Glutamatergic neuron (in vitro differentiated cells): ENCODE measurements at regions not wholly inside any gene's neighbourhood (a gene's known extent, or its start where the extent isn't known, plus 50 kb on each side); places are given as distances from the start of the nearest gene placed in this dataset.
"Not testable (repeated sequence)": the region's sequence is repeated elsewhere in the genome, so short reads cannot be mapped to it uniquely, and the experiment has no call there.

Experiments
- DNase-seq: peaks from one replicate; pipeline ENCODE4 v3.0.0; 2022
- H3K27ac Mint-ChIP-seq: one replicate; pipeline ENCODE4 v1.8.0; 2020; ENCODE audit warnings: mild to moderate bottlenecking, mixed read lengths, inconsistent platforms; ENCODE audit not compliant: unreplicated experiment
- H3K27me3 Mint-ChIP-seq: one replicate; pipeline ENCODE4 v1.8.0; 2020; ENCODE audit warnings: mild to moderate bottlenecking, moderate library complexity, mixed read lengths, inconsistent platforms; ENCODE audit not compliant: unreplicated experiment
- H3K36me3 Mint-ChIP-seq: one replicate; pipeline ENCODE4 v1.8.0; 2020; ENCODE audit warnings: mild to moderate bottlenecking, mixed read lengths, inconsistent platforms; ENCODE audit not compliant: unreplicated experiment
- H3K4me1 Mint-ChIP-seq: one replicate; pipeline ENCODE4 v1.8.0; 2020; ENCODE audit warnings: mild to moderate bottlenecking, low read depth, mixed read lengths, inconsistent platforms; ENCODE audit not compliant: unreplicated experiment
- H3K4me3 Mint-ChIP-seq: one replicate; pipeline ENCODE4 v1.8.0; 2020; ENCODE audit warnings: mild to moderate bottlenecking, mixed read lengths, inconsistent platforms; ENCODE audit not compliant: unreplicated experiment
- H3K9me3 Mint-ChIP-seq: one replicate; pipeline ENCODE4 v1.8.0; 2020; ENCODE audit warnings: mild to moderate bottlenecking, moderate library complexity, mixed read lengths, inconsistent platforms; ENCODE audit not compliant: unreplicated experiment
- CTCF ChIP-seq: fragments of 200-600 bp; sonication (generic); IDR thresholded peaks from one replicate; pipeline ENCODE4 v1.5.0; 2021; ENCODE audit not compliant: partially characterized antibody, unreplicated experiment

GRCh38 chr20:52429029-52429428, 237.4 kb upstream of the ZFP64 start:
- Mint-ChIP-seq H3K27me3 (peaks cover 9% of the 10 kb centered on the region), H3K4me1 (no peaks in the 10 kb centered on the region), H3K36me3 (peaks cover 9% of the 10 kb centered on the region), H3K9me3 (peaks cover 9% of the 10 kb centered on the region), H3K4me3 (no peak overlapping the region), H3K27ac (no peak overlapping the region)
- no peak for DNase-seq
- TF ChIP-seq CTCF, result no peak

GRCh38 chr20:52427960-52428359, 236.4 kb upstream of the ZFP64 start:
- peaks cover 11% of the 10 kb centered on the region for H3K9me3 Mint-ChIP-seq
- H3K27me3 Mint-ChIP-seq, result peaks cover 15% of the 10 kb centered on the region
- DNase-seq, result no peak
- H3K4me1 Mint-ChIP-seq, result no peaks in the 10 kb centered on the region
- TF ChIP-seq CTCF, result no peak
- no peak overlapping the region for H3K27ac Mint-ChIP-seq
- no peak overlapping the region for H3K4me3 Mint-ChIP-seq
- H3K36me3 Mint-ChIP-seq, result peaks cover 9% of the 10 kb centered on the region

GRCh38 chr20:52426856-52427255, 235.3 kb upstream of the ZFP64 start:
- Mint-ChIP-seq H3K27me3 (peaks cover 15% of the 10 kb centered on the region), H3K36me3 (peaks cover 9% of the 10 kb centered on the region), H3K9me3 (peaks cover 11% of the 10 kb centered on the region), H3K4me3 (no peak overlapping the region), H3K27ac (no peak overlapping the region), H3K4me1 (no peaks in the 10 kb centered on the region)
- no peak for TF ChIP-seq CTCF
- no peak for DNase-seq

DNA sequence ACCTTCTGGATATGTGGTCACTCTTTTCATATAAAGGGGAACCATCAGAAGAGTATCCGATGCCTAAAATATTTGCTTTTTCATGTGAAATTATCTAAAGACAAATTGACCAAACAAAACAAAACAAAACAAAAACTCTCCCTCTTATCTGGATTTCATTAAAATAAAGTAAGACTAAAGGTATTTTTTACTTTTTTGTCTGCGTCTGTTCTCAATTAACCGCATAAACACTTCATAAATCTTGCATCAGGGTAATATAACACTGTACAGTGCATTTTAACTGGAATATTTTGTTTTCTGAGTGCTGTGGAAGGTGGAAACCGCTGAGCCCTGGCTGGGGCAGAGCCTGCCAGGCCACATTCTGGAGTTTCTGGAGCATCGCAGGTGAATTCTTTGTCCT, 234.1 kb upstream of the ZFP64 start:
- Mint-ChIP-seq H3K27ac (no peak overlapping the region), H3K27me3 (peaks cover 15% of the 10 kb centered on the region), H3K9me3 (peaks cover 11% of the 10 kb centered on the region), H3K4me3 (no peak overlapping the region), H3K36me3 (peaks cover 9% of the 10 kb centered on the region), H3K4me1 (no peaks in the 10 kb centered on the region)
- TF ChIP-seq CTCF, result no peak
- no peak for DNase-seq

GRCh38 chr20:52425253-52425652, 233.7 kb upstream of the ZFP64 start:
- H3K27me3 Mint-ChIP-seq, result peaks cover 15% of the 10 kb centered on the region
- peaks cover 11% of the 10 kb centered on the region for H3K9me3 Mint-ChIP-seq
- H3K4me3 Mint-ChIP-seq, result no peak overlapping the region
- DNase-seq, result no peak
- H3K4me1 Mint-ChIP-seq, result no peaks in the 10 kb centered on the region
- no peak for TF ChIP-seq CTCF
- H3K36me3 Mint-ChIP-seq, result peaks cover 9% of the 10 kb centered on the region
- H3K27ac Mint-ChIP-seq, result no peak overlapping the region

- Mint-ChIP-seq H3K9me3 (peaks cover 11% of the 10 kb centered on the region), H3K27ac (peak overlapping the region; percentile 67), H3K27me3 (peaks cover 15% of the 10 kb centered on the region)
- not testable (repeated sequence) for DNase-seq, H3K4me3 Mint-ChIP-seq, H3K4me1 Mint-ChIP-seq, H3K36me3 Mint-ChIP-seq
Observed at GRCh38 chr20:52424357-52424942, 232.9 kb upstream of the ZFP64 start.

DNA sequence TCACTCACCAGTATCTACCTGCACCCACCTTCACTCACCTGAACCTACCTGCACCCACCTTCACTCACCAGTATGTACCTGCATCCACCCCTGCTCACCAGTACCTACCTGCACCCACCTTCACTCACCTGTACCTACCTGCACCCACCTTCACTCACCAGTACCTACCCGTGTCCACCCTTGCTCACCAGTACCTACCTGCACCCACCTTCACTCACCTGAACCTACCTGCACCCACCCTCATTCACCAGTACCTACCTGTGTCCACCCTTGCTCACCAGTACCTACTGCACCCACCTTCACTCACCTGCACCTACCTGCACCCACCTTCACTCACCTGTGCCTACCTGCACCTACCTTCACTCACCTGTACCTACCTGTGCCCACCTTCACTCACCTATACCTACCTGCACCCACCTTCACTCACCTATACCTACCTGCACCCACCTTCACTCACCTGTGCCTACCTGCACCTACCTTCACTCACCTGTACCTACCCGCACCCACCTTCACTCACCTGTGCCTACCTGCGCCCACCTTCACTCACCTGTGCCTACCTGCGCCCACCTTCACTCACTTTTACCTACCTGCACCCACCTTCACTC, 232.1 kb upstream of the ZFP64 start:
- H3K4me3 Mint-ChIP-seq, H3K4me1 Mint-ChIP-seq, DNase-seq, H3K27ac Mint-ChIP-seq, H3K36me3 Mint-ChIP-seq: not testable (repeated sequence)
- Mint-ChIP-seq H3K9me3 (peaks cover 11% of the 10 kb centered on the region), H3K27me3 (peaks cover 13% of the 10 kb centered on the region)
